Astrocyte (in vitro differentiated cells and primary cell): ENCODE measurements at regions not wholly inside any gene's neighbourhood (a gene's known extent, or its start where the extent isn't known, plus 50 kb on each side); places are given as distances from the start of the nearest gene placed in this dataset.

Source experiments
- CTCF ChIP-seq: IDR thresholded peaks from 2 replicates; pipeline ENCODE4 v1.5.1; 2011; ENCODE audit warnings: low read depth, mild to moderate bottlenecking, inconsistent platforms, low read length, moderate library complexity; ENCODE audit not compliant: insufficient read depth
- EZH2 ChIP-seq: IDR thresholded peaks from 2 replicates; pipeline ENCODE4 v1.6.1; 2012; ENCODE audit warnings: mild to moderate bottlenecking, low read length, inconsistent platforms; ENCODE audit not compliant: insufficient read depth

- no peak for TF ChIP-seq CTCF
- no peak for TF ChIP-seq EZH2
These were observed 299.3 kb upstream of the XYLT1 start for GRCh38 chr16:17770104-17770503.
